ENCODE measurements at regions not wholly inside any gene's neighbourhood (a gene's known extent, or its start where the extent isn't known, plus 50 kb on each side); places are given as distances from the start of the nearest gene placed in this dataset.

- no peaks in the 10 kb centered on the region for H3K27me3 ChIP-seq (replicated peaks in 1 of 4; ENCODE audit: control insufficient read depth in 3 of 4, extremely low read depth in 1 of 4, insufficient read depth in 3 of 4, low read length in 3 of 4)
- H2BK20ac ChIP-seq (ENCODE audit: low read length) = no peak overlapping the region
- WGBS, 2 experiments (ENCODE audit: extremely low coverage in 1 of 2, insufficient coverage in 1 of 2, insufficient read length in 1 of 2, insufficient replicate concordance in 2 of 2, low coverage in 1 of 2, low lambda C conversion rate in 2 of 2, missing lambda C conversion rate in 1 of 2) = 100% methylated on average over 1 of the region's 1 CpG; no CpG with 5 or more reads in 1 of the 2 experiments
- no peak overlapping the region for H4K8ac ChIP-seq (ENCODE audit: extremely low read depth, insufficient read depth, low read length)
- FAIRE-seq (no peak), DNase-seq (ENCODE audit: low read depth in 1 of 2, low spot score in 2 of 2) (no peak)
- no peak overlapping the region for H3K56ac ChIP-seq (replicated peaks; ENCODE audit: insufficient read length, low read depth, low read length)
- ChIA-PET POLR2A (ENCODE audit: partially characterized antibody) (no interaction called here), CTCF (ENCODE audit: partially characterized antibody) (interaction anchor here (1.4 kb wide), 1 partner anchor 89 kb away, joined by 3 read pairs; no protein-coding TSS in a partner anchor)
- H2BK12ac ChIP-seq (ENCODE audit: low read depth, low read length) = no peak overlapping the region
- TF ChIP-seq POLR2AphosphoS5 (IDR thresholded peaks at IDR 0.05; ENCODE audit: low read depth, low read length) (no peak), CBX5 (IDR thresholded peaks at IDR 0.05; ENCODE audit: low read depth, low read length) (no peak), POU5F1 (IDR thresholded peaks at IDR 0.05; ENCODE audit: low read depth, low read length) (no peak), SIRT6 (IDR thresholded peaks at IDR 0.05; ENCODE audit: low read length) (no peak), CTCF (IDR thresholded peaks at IDR 0.05; ENCODE audit: control extremely low read depth in 1 of 3, insufficient read depth in 1 of 3, low read depth in 1 of 3, low read length in 3 of 3) (no peak), MAX (IDR thresholded peaks at IDR 0.05) (no peak), FOSL1 (IDR thresholded peaks at IDR 0.05; ENCODE audit: insufficient read depth, low read depth, low read length) (no peak), KDM1A (IDR thresholded peaks at IDR 0.05; ENCODE audit: borderline replicate concordance, low read length) (no peak), SRF (IDR thresholded peaks at IDR 0.05; ENCODE audit: low read depth, low read length) (no peak), CTBP2 (IDR thresholded peaks at IDR 0.05; ENCODE audit: borderline replicate concordance, insufficient read depth, insufficient read length, low read length) (no peak), SIX5 (IDR thresholded peaks at IDR 0.05; ENCODE audit: low read depth, low read length) (no peak)
- H2BK15ac ChIP-seq (ENCODE audit: low read length) = 0 out of 2 replicates have a peak overlapping the region, but pooled peaks have one; percentile 46
- H4K20me1 ChIP-seq (replicated peaks in 1 of 2; ENCODE audit: control insufficient read depth in 1 of 2, insufficient read depth in 2 of 2, low read length in 2 of 2) = no peaks in the 10 kb centered on the region
- H3K79me1 ChIP-seq (ENCODE audit: low read depth, low read length) = no peaks in the 10 kb centered on the region
- no peak overlapping the region for H2BK5ac ChIP-seq (ENCODE audit: low read depth, low read length)
- no peak overlapping the region for H2AK5ac ChIP-seq (ENCODE audit: low read depth, low read length)
- H3K9ac ChIP-seq (replicated peaks in 1 of 4; ENCODE audit: extremely low read depth in 1 of 4, low read depth in 3 of 4, low read length in 3 of 4) = no peak overlapping the region
- no peak overlapping the region for H2BK120ac ChIP-seq (replicated peaks; ENCODE audit: low read depth, low read length)
- no peak overlapping the region for H2AFZ ChIP-seq (ENCODE audit: low read length)
- peaks cover 0 to 5% (median 3%) of the 10 kb centered on the region in 4 experiments; a peak in 4 of 7 replicates for H3K4me1 ChIP-seq (replicated peaks in 1 of 4; ENCODE audit: control insufficient read depth in 3 of 4, insufficient read depth in 4 of 4, low read length in 3 of 4)
- H3K23me2 ChIP-seq (ENCODE audit: low read depth, low read length) = no peaks in the 10 kb centered on the region
- H4K91ac ChIP-seq (replicated peaks; ENCODE audit: insufficient read length, low read length) = no peak overlapping the region
- no peak overlapping the region for H3K4ac ChIP-seq (replicated peaks; ENCODE audit: insufficient read length, low read depth, low read length)
- H3K23ac ChIP-seq (ENCODE audit: insufficient read length) = no peak overlapping the region
- no peaks in the 10 kb centered on the region for H3K79me2 ChIP-seq (ENCODE audit: control insufficient read depth in 1 of 2, insufficient read depth in 2 of 2, low read length in 2 of 2)
- H3K36me3 ChIP-seq (ENCODE audit: control insufficient read depth in 2 of 4, insufficient read depth in 4 of 4, low read length in 3 of 4) = no peaks in the 10 kb centered on the region
- H3K18ac ChIP-seq (ENCODE audit: extremely low read depth, low read length) = no peak overlapping the region
- H3K4me3 ChIP-seq (ENCODE audit: extremely low read depth in 1 of 4, insufficient read depth in 2 of 4, low read depth in 3 of 4, low read length in 4 of 4) = no peak overlapping the region
- no peak overlapping the region for H3K27ac ChIP-seq (ENCODE audit: low read depth, low read length)
- H3K9me3 ChIP-seq (ENCODE audit: insufficient read depth in 2 of 2, low read depth in 1 of 2, low read length in 1 of 2) = no peaks in the 10 kb centered on the region
- H4K5ac ChIP-seq (ENCODE audit: insufficient read length, low read depth, low read length) = no peak overlapping the region
- no peak overlapping the region for H3K14ac ChIP-seq (ENCODE audit: insufficient read length)
- no peak overlapping the region for H3K4me2 ChIP-seq (ENCODE audit: insufficient read depth in 1 of 2, low read depth in 2 of 2, low read length in 2 of 2)
These were observed 73.7 kb upstream of the ZNF516 start for GRCh38 chr18:76568731-76569130.

Measured in H1 (cell line).